ENCODE measurements at regions not wholly inside any gene's neighbourhood (a gene's known extent, or its start where the extent isn't known, plus 50 kb on each side); places are given as distances from the start of the nearest gene placed in this dataset.

GRCh38 chr9:115212125-115212605, 94.2 kb upstream of the TNC start:
- Histone ChIP-seq H3K23me2 (ENCODE audit: insufficient read length, low read depth, low read length, poor library complexity, severe bottlenecking) (no peaks in the 10 kb centered on the region), H2AFZ (ENCODE audit: low read length) (no peak overlapping the region), H4K91ac (ENCODE audit: insufficient read length, low read depth, low read length) (no peak overlapping the region), H3K79me1 (ENCODE audit: insufficient read depth, low read depth, low read length, poor library complexity, severe bottlenecking) (no peaks in the 10 kb centered on the region), H3K18ac (ENCODE audit: insufficient read length, low read depth, low read length) (no peak overlapping the region), H2BK15ac (ENCODE audit: low read depth, low read length) (no peak overlapping the region), H3K9ac (ENCODE audit: extremely low read depth, insufficient read length, low read length) (no peak overlapping the region), H4K20me1 (ENCODE audit: control insufficient read depth, insufficient read depth, insufficient read length) (no peaks in the 10 kb centered on the region), H3K4ac (ENCODE audit: low read depth, low read length) (no peak overlapping the region), H3K4me1 (ENCODE audit: insufficient read depth, low read length) (no peaks in the 10 kb centered on the region; the same call in 1 of the 2 replicates), H3K56ac (ENCODE audit: insufficient read length, low read depth, low read length) (no peak overlapping the region), H3K27ac (ENCODE audit: insufficient read length, low read depth, low read length) (no peak overlapping the region), H3K79me2 (ENCODE audit: insufficient read depth, low read length) (no peaks in the 10 kb centered on the region), H3K4me2 (ENCODE audit: insufficient read depth, insufficient read length, low read length) (no peak overlapping the region), H3T11ph (ENCODE audit: low read length) (no peak overlapping the region), H2BK120ac (ENCODE audit: low read depth, low read length, poor library complexity, severe bottlenecking) (no peak overlapping the region), H3K23ac (ENCODE audit: insufficient read length, low read depth, low read length) (no peak overlapping the region), H4K5ac (ENCODE audit: insufficient read length, low read depth, low read length) (no peak overlapping the region), H2BK12ac (ENCODE audit: insufficient read length, low read depth, low read length) (no peak overlapping the region), H3K27me3 (ENCODE audit: insufficient read depth, low read length) (no peaks in the 10 kb centered on the region), H2BK5ac (ENCODE audit: insufficient read length, low read length) (no peak overlapping the region), H2BK20ac (ENCODE audit: low read depth, low read length, poor library complexity, severe bottlenecking) (no peak overlapping the region), H2AK5ac (ENCODE audit: insufficient read length, low read length) (no peak overlapping the region), H3K9me3 (ENCODE audit: control insufficient read depth, low read depth, low read length) (no peaks in the 10 kb centered on the region), H4K8ac (replicated peaks; ENCODE audit: insufficient read length, low read depth, low read length) (no peak overlapping the region), H3K14ac (ENCODE audit: insufficient read depth, low read length) (no peak overlapping the region)
- peaks cover 2% of the 10 kb centered on the region; the same call in 1 of the 2 replicates for H3K27me3 Mint-ChIP-seq (ENCODE audit: low read depth)
- H3K4me3 Mint-ChIP-seq = no peak overlapping the region
- no peak for DNase-seq
- no peak for TF ChIP-seq CTCF (conservative IDR thresholded peaks at IDR 0.05)
- no peaks in the 10 kb centered on the region; a peak in 1 of 5 replicates for H3K9me3 Mint-ChIP-seq
- H3K4me1 Mint-ChIP-seq = peaks cover 0 to 4% of the 10 kb centered on the region in 2 experiments; a peak in 2 of 4 replicates
- no peaks in the 10 kb centered on the region for H3K36me3 Mint-ChIP-seq (ENCODE audit: insufficient read depth in 1 of 3, low read depth in 3 of 3)
- H3K27ac Mint-ChIP-seq = no peak overlapping the region
